Neuronal stem cell (in vitro differentiated cells): ENCODE measurements at regions not wholly inside any gene's neighbourhood (a gene's known extent, or its start where the extent isn't known, plus 50 kb on each side); places are given as distances from the start of the nearest gene placed in this dataset.

ENCODE experiments used
- DNase-seq: peaks from one replicate; pipeline ENCODE4 v3.0.0-alpha.2; 2013; ENCODE audit warnings: low spot score
- H2AFZ ChIP-seq: one replicate; pipeline ENCODE4 v1.6.1; 2013; ENCODE audit warnings: mild to moderate bottlenecking, low read length, inconsistent platforms
- H2AK5ac ChIP-seq: 2 replicates; pipeline ENCODE4 v1.6.1; 2013; ENCODE audit warnings: low read depth, mild to moderate bottlenecking, inconsistent platforms, low read length, moderate library complexity, mixed read lengths
- H2BK120ac ChIP-seq: 2 replicates; pipeline ENCODE4 v1.6.1; 2013; ENCODE audit warnings: low read depth, mild to moderate bottlenecking, inconsistent platforms, low read length, moderate library complexity, mixed read lengths
- H2BK12ac ChIP-seq: one replicate; pipeline ENCODE4 v1.6.1; 2013; ENCODE audit warnings: low read length, inconsistent platforms
- H2BK15ac ChIP-seq: 2 replicates; pipeline ENCODE4 v1.6.1; 2013; ENCODE audit warnings: mild to moderate bottlenecking, low read length, inconsistent platforms, mixed read lengths
- H2BK5ac ChIP-seq: one replicate; pipeline ENCODE4 v1.6.1; 2013; ENCODE audit warnings: inconsistent platforms, mild to moderate bottlenecking, low read length, moderate library complexity
- H3K14ac ChIP-seq: one replicate; pipeline ENCODE4 v1.6.1; 2013; ENCODE audit warnings: low read length, inconsistent platforms
- H3K18ac ChIP-seq: 2 replicates; pipeline ENCODE4 v1.6.1; 2013; ENCODE audit warnings: low read length, inconsistent platforms
- H3K23ac ChIP-seq: 2 replicates; pipeline ENCODE4 v1.6.1; 2013; ENCODE audit warnings: low read depth, mild to moderate bottlenecking, mixed read lengths, low read length, inconsistent platforms; ENCODE audit not compliant: poor library complexity
- H3K27ac ChIP-seq: replicated peaks from 3 replicates; pipeline ENCODE4 v1.5.1; 2013; ENCODE audit warnings: low read length, inconsistent platforms
- H3K27me3 ChIP-seq, 3 experiments: 2 replicates each; pipeline ENCODE4 v1.6.1; 2013; ENCODE audit warnings: low read length in 3 of 3, mild to moderate bottlenecking in 2 of 3, inconsistent platforms in 1 of 3, low read depth in 1 of 3, mixed read lengths in 1 of 3, moderate library complexity in 1 of 3; ENCODE audit not compliant: control insufficient read depth in 3 of 3, insufficient read depth in 3 of 3
- H3K36me3 ChIP-seq, 2 donors: replicated peaks in 1 of 2; 2 replicates each; pipeline ENCODE4 v1.6.1; 2013; ENCODE audit warnings: low read length in 2 of 2; ENCODE audit not compliant: control insufficient read depth in 2 of 2, insufficient read depth in 2 of 2
- H3K4ac ChIP-seq: 2 replicates; pipeline ENCODE4 v1.6.1; 2013; ENCODE audit warnings: inconsistent platforms, mild to moderate bottlenecking, low read length, moderate library complexity
- H3K4me1 ChIP-seq, 2 donors: 1 replicate in 1 of 2; 2 replicates in 1 of 2; pipeline ENCODE4 v1.6.1; 2013; ENCODE audit warnings: low read length in 2 of 2, low read depth in 1 of 2; ENCODE audit not compliant: control insufficient read depth in 2 of 2, insufficient read depth in 1 of 2
- H3K4me2 ChIP-seq: one replicate; pipeline ENCODE4 v1.6.1; 2013; ENCODE audit warnings: mild to moderate bottlenecking, low read length, inconsistent platforms; ENCODE audit not compliant: insufficient read depth, poor library complexity, severe bottlenecking
- H3K4me3 ChIP-seq, 2 donors: 2 replicates each; pipeline ENCODE4 v1.5.1; 2013; ENCODE audit warnings: low read length in 2 of 2, mild to moderate bottlenecking in 2 of 2, inconsistent platforms in 1 of 2, moderate library complexity in 1 of 2
- H3K79me1 ChIP-seq: one replicate; pipeline ENCODE4 v1.6.1; 2013; ENCODE audit warnings: low read depth, mild to moderate bottlenecking, inconsistent platforms, low read length, moderate library complexity
- H3K9ac ChIP-seq: one replicate; pipeline ENCODE4 v1.6.1; 2013; ENCODE audit warnings: mild to moderate bottlenecking, low read depth, low read length, inconsistent platforms; ENCODE audit not compliant: poor library complexity
- H3K9me3 ChIP-seq, 2 donors: replicated peaks in 1 of 2; 2 replicates each; pipeline versions ENCODE3 to v1.6.1; 2013; ENCODE audit warnings: low read length in 2 of 2, mild to moderate bottlenecking in 2 of 2, inconsistent platforms in 1 of 2, low read depth in 1 of 2, mixed read lengths in 1 of 2, moderate library complexity in 1 of 2; ENCODE audit not compliant: control insufficient read depth in 2 of 2, insufficient read depth in 1 of 2
- H4K8ac ChIP-seq: one replicate; pipeline ENCODE4 v1.6.1; 2013; ENCODE audit warnings: low read depth, mild to moderate bottlenecking, inconsistent platforms, low read length, moderate library complexity
- H4K91ac ChIP-seq: one replicate; pipeline ENCODE4 v1.6.1; 2013; ENCODE audit warnings: low read length, low read depth, mild to moderate bottlenecking, inconsistent platforms; ENCODE audit not compliant: poor library complexity
- WGBS, 2 donors: extraction: QIAGEN DNeasy Blood & Tissue Kit; methylation state at CpG; one replicate each; pipeline ENCODE4 v1.1.7; 2013; ENCODE audit warnings: missing lambda C conversion rate in 2 of 2, mixed read lengths in 1 of 2; ENCODE audit not compliant: insufficient read length in 2 of 2, insufficient replicate concordance in 1 of 2; ENCODE audit errors: extremely low coverage in 2 of 2; 5-methylcytosine and 5-hydroxymethylcytosine counted together

- Histone ChIP-seq H3K9me3 (no peaks in the 10 kb centered on the region), H3K27ac (no peak overlapping the region), H2BK5ac (no peak overlapping the region), H3K4me1 (peaks cover 0 to 4% of the 10 kb centered on the region in 2 donors), H4K91ac (no peak overlapping the region), H3K23ac (no peak overlapping the region), H3K36me3 (no peaks in the 10 kb centered on the region), H2BK12ac (no peak overlapping the region), H2BK15ac (no peak overlapping the region), H3K14ac (no peak overlapping the region), H3K79me1 (no peaks in the 10 kb centered on the region), H2BK120ac (no peak overlapping the region), H3K4me3 (no peak overlapping the region), H2AFZ (peak overlapping the region; percentile 46), H2AK5ac (no peak overlapping the region), H3K4ac (no peak overlapping the region), H3K18ac (no peak overlapping the region), H3K9ac (no peak overlapping the region), H3K27me3 (no peaks in the 10 kb centered on the region), H3K4me2 (no peak overlapping the region), H4K8ac (no peak overlapping the region)
- no CpG with 5 or more reads among the region's 6 CpGs for WGBS, 2 donors
- DNase-seq: no peak
Observed at GRCh38 chr1:96544051-96544830, 177.3 kb upstream of the PTBP2 start.

GRCh38 chr1:96544831-96545221, 176.8 kb upstream of the PTBP2 start:
- Histone ChIP-seq H2AK5ac (no peak overlapping the region), H3K4me1 (no peaks in the 10 kb centered on the region), H2BK120ac (no peak overlapping the region), H4K91ac (no peak overlapping the region), H3K18ac (no peak overlapping the region), H2BK5ac (no peak overlapping the region), H4K8ac (no peak overlapping the region), H3K27me3 (no peaks in the 10 kb centered on the region), H3K27ac (no peak overlapping the region), H3K23ac (no peak overlapping the region), H3K9ac (no peak overlapping the region), H3K79me1 (no peaks in the 10 kb centered on the region), H3K36me3 (no peaks in the 10 kb centered on the region), H3K9me3 (no peaks in the 10 kb centered on the region), H3K4me2 (no peak overlapping the region), H3K4ac (no peak overlapping the region), H2AFZ (peak overlapping the region; percentile 46), H3K14ac (no peak overlapping the region), H2BK12ac (no peak overlapping the region), H2BK15ac (no peak overlapping the region), H3K4me3 (no peak overlapping the region)
- WGBS, 2 donors: no CpG with 5 or more reads among the region's 1 CpG
- DNase-seq: no peak

GRCh38 chr1:96545935-96546656, 175.5 kb upstream of the PTBP2 start:
- no peaks in the 10 kb centered on the region for H3K4me1 ChIP-seq
- DNase-seq: no peak
- no peak overlapping the region for H3K14ac ChIP-seq
- no peaks in the 10 kb centered on the region for H3K27me3 ChIP-seq
- H3K4me2 ChIP-seq: no peak overlapping the region
- H3K9ac ChIP-seq: no peak overlapping the region
- no peak overlapping the region for H3K4ac ChIP-seq
- H4K91ac ChIP-seq: no peak overlapping the region
- no CpG with 5 or more reads among the region's 4 CpGs for WGBS, 2 donors
- no peak overlapping the region for H2BK15ac ChIP-seq
- H2BK5ac ChIP-seq: no peak overlapping the region
- no peaks in the 10 kb centered on the region for H3K79me1 ChIP-seq
- H3K9me3 ChIP-seq: no peaks in the 10 kb centered on the region
- no peak overlapping the region for H3K18ac ChIP-seq
- H2AFZ ChIP-seq: no peak overlapping the region
- H3K27ac ChIP-seq: no peak overlapping the region
- H2BK12ac ChIP-seq: no peak overlapping the region
- H3K4me3 ChIP-seq: no peak overlapping the region
- H3K36me3 ChIP-seq: no peaks in the 10 kb centered on the region
- H2AK5ac ChIP-seq: no peak overlapping the region
- no peak overlapping the region for H3K23ac ChIP-seq
- H2BK120ac ChIP-seq: no peak overlapping the region
- H4K8ac ChIP-seq: no peak overlapping the region

- Histone ChIP-seq H3K36me3 (no peaks in the 10 kb centered on the region), H3K9me3 (no peaks in the 10 kb centered on the region), H3K27me3 (no peaks in the 10 kb centered on the region), H4K8ac (no peak overlapping the region), H3K79me1 (no peaks in the 10 kb centered on the region), H2BK120ac (no peak overlapping the region), H2BK5ac (no peak overlapping the region), H3K4ac (no peak overlapping the region), H3K4me1 (no peaks in the 10 kb centered on the region), H3K14ac (no peak overlapping the region), H2BK15ac (no peak overlapping the region), H3K4me2 (no peak overlapping the region), H3K27ac (no peak overlapping the region), H4K91ac (no peak overlapping the region), H3K9ac (no peak overlapping the region), H2AK5ac (no peak overlapping the region), H2BK12ac (no peak overlapping the region), H3K23ac (no peak overlapping the region), H3K18ac (no peak overlapping the region), H3K4me3 (no peak overlapping the region), H2AFZ (no peak overlapping the region)
- no peak for DNase-seq
Observed at GRCh38 chr1:96550061-96550460, 171.5 kb upstream of the PTBP2 start.
